GM19240 (cell line): ENCODE measurements at regions not wholly inside any gene's neighbourhood (a gene's known extent, or its start where the extent isn't known, plus 50 kb on each side); places are given as distances from the start of the nearest gene placed in this dataset.
"Not testable (repeated sequence)": the region's sequence is repeated elsewhere in the genome, so short reads cannot be mapped to it uniquely, and the experiment has no call there.

Experiments
- DNase-seq: peaks from one replicate; pipeline ENCODE4 v3.0.0; 2011; ENCODE audit warnings: low spot score; ENCODE audit not compliant: insufficient read length

DNA sequence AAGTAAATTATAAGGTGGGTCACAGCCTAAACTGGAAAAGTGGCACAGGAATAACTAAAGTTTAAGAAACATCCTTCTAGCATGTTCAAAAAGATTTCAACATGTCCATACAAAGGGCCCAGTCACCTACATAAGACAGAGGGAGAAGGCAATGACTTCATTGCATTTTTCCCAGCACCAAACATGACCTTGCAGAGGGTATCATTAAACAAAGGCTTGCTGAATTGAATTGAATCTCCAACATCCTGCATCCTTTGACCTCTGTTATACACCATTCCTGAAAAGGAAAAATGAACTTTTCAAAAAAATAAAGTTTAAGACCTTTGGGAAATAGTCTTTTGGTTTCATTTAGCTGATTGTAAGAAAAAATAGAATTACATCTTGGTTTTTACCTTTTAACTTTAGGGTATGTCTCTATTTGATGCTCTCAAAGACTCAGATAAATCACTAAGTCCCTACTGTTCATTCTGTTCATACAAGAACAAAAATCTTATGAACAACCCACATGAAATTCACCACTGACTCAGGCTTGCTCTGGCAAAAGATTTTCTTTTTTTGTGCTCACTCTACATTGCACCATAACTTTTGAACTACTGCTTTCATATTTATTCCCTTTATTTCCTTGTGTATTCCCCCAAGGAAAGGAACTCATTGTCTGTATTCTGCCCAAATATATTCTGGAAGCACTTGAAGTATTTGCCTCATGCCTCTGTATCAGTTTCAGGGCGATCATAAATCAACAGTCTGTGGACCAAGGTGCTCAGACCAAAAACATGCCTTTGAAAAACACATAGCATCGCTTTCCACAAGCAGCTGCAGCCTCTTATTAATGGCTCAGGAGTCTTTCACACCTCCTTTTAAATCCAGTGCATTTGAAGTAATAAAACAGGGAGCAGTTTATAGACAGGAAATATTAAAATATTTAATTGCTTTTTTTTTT, 121.7 kb downstream of the DUSP6 start:
- DNase-seq: no peak

DNA sequence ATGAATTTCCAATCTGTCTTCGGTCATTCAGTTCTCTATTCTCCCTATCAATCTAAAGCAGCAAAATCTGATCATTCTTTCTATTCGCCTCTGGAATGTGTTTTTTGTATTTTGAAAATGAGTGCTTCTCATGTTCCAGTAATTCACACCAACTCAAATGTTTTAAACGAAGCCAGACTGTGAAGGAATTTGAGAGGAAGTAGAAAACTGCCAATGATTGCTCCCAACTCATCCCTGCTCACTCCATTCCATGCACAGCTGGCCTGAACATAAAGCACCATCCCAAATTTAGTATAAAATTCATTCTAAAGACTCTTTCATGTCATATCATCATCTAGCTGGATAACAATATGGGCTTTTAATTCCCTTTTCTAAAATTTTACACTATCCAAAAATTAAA, 123.8 kb downstream of the DUSP6 start:
- DNase-seq: no peak

DNA sequence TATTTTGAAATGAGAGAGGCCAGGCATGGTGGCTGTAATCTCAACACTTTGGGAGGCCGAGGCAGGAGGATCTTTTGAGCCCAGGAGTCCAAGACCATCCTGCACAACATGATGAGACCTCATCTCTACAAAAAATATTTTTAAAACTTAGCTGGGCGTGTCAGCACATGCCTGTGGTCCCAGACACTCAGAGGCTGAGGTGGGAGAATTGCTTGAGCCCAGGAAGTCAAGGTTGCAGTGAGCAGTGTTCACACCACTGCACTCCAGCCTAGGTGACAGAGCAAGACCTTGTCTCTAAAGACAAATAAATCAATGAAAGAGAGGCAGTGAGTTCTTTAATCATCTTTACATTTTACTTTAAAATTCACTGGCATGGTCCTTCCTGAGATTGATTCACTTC, 124.5 kb downstream of the DUSP6 start:
- DNase-seq: no peak

DNA sequence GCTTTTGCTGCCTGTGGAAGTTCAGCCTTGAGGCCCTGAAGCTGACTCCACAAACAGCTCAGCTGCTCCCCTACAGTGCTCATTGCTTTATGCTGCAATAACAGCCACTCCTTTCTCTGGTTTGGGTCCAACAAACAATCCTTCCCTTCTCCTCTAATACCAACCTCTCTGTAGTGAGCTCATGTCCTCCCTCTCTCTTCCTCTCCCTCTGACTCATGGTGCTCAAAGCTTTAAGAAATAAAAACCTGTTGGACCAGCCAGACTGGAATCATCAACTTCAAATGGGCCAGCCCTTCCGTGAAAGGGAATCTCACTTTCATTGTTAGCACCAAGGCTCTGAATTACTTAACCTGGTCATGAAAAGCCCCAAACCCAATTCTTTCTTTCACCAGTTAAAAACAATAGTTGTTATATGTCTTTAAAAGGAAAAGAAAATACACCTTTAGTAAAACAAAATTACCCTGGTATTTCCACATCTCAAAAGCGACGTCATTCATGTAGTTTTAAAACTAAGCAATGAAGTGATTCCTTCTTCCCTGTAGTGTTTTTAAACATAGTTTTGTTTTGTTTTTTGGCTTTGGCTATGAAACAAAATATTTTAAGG, 126.4 kb downstream of the DUSP6 start:
- DNase-seq: no peak

DNA sequence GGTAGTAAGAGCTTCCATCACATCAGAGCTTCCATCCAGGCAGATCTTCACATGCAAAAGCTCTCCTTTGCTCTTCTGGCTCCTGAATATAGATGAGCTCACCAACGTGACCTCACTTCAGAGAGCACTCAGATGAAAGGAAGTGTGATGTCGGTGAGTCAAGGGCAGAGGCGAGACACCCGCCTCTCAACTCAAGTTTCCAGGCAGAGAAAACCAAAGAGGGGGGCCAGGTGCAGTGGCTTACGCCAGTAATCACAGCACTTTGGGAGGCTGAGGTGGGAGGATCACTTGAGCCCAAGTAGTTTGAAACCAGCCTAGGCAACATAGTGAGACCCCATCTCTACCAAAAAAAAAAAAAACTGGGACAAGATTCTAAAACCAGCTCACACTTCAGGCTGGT, 126.9 kb downstream of the DUSP6 start:
- DNase-seq: no peak

DNA sequence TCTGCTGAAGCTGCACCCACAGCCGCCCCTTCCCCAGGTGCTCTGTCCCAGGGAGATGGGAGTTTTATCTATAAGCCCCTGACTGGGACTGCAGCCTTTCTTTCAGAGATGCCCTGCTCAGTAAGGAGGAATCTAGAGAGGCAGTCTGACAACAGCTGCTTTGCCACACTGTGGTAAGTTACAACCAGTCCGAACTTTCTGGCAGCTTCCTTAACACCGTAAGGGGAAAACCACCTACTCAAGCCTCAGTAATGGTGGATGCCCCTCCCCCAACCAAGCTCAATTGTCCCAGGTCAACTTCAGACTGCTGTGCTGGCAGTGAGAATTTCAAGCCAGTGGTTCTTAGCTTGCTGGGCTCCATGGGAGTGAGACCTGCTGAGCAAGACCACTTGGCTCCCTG, 129.7 kb downstream of the DUSP6 start:
- DNase-seq: not testable (repeated sequence)

DNA sequence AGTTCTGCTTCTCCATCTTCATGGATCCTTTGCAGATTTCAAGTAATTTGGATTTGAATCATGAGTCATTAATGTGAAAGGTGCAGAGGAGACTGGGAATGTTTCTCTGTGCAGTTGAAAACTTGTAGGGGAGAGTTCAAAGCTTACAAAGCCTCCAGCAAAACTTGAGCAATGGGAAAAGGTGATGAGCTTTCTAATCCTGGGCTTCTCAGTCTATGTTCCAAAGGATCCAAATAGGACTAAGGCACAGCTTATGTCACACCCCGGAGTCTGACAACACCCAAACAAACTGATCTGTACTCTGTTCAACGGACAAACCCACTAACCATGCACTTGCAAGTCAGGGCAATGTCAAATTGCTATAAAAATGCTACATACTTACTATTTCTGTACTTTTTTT, 134.8 kb downstream of the DUSP6 start:
- no peak for DNase-seq

DNA sequence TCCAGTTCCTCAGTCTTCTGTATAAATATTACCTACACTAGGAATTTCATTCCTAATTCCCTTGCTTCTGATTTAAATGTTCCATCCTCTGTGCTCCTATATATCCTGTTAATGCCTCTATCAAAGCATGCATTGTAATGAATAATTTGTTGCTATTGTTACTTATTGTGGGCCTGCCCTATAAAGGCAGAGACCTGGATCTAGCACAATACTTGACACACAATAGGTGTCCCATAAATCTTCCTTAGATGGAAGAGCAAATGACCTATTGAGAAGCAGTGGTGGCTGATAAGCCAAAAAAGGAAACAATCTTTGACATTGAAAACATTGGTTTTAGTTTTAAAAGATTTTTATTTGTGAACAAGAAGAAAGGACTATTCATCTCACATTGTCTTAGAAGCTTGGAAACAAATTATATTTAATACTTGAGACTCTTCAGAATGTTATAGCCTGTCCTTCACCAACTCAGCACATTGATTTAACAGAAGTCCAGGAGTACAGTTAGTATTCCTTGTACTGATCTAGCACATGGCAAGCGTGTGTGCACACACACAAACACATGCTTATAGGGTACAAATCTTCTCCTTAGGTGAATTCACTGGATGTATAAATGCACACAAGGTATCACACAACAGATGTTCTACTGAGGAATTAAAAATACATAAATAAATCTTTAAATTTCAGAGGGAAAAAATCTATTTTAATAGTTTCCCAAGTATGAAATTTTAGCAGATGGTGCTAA, 135.9 kb downstream of the DUSP6 start:
- no peak for DNase-seq

DNA sequence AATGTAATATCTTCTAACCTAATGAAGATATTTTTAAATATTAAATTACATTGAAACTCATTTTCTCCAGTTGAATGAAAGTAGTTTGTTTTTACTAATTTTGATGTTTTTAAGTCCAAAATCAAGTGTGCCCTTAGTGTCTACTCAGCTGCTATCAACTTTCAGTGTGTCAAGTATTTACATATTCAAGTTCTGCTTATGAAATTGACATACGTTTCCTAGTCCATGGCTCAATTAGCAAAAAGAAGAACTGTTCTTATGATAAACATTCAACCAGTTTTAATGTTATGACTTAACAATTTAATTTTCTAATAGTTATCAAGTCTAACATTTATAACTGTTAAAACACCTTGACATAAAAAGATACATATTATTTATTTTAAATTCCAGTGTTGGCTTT, 137.1 kb downstream of the DUSP6 start:
- no peak for DNase-seq

DNA sequence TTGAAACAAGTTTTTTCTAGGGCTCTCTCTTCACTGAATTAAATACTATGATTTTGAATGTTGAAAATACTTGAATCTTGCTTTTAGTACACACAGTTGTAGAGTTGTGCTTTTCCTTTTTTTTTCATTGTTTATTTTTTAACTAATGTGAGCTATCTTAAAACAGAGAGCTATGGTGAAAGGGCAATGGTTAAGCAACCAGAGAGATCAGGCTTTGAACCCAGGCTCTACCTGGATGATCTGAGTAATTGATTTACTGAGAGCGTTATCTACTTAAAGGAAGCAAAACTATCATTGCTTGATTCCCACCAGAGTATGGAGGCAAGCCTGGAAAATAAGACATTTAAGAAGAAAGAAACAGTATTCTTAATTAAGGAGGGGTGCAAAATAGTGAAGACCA, 138.6 kb downstream of the DUSP6 start:
- no peak for DNase-seq

DNA sequence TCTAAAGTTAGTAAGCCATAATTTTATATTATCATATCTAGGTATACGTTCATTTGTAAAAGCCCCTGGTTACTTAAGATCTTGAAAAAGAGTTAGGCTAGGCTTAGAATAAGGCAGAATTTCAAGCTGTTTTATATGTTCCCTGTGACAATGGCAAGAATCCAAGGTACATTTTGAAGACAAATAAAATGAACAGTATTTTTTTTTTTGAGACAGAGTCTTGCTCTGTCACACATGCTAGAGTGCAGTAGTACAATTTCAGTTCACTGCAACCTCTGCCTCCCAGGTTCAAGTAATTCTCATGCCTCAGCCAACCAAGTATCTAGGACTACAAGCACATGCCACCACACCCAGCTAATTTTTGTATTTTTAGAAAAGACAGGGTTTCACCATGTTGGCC, 139.2 kb downstream of the DUSP6 start:
- no peak for DNase-seq

DNA sequence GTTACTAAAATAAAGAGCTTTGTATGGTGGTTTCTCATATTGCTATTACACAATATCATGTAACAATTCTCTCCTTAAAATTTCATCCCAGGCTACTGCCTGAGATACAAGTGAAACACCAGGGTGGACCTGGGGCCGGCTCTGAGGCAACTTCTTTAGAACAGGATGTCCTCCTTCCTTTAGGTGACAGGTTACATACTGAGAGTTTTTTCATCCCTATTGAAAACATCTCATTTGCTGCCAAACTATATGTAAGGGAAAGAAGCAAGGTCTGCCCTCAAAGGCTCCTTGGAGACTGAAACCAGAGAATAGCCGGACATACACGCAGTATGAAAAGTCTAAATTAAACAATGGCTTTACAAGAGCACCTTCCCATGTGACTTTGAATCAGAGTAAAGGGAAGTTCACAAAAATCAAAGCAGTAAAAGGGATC, 139.9 kb downstream of the DUSP6 start:
- no peak for DNase-seq

DNA sequence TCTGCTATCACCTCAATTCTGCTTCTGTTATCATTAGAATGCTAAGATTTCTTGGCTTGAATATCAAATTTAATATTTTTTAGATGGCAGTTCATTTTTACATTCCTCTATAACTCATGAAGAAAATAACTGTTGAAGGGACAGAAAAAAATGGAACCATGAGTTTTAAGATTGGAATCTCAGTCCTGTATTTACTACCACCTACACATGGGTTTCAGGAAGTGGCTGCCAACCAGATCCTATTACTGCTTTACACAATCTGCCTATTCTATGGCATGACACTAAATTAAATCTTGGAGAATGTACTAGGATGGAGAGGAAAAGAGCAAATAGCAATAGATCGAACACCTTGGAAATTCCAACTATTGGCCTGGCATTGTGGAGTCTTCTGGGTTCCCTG, 140.8 kb downstream of the DUSP6 start:
- no peak for DNase-seq

DNA sequence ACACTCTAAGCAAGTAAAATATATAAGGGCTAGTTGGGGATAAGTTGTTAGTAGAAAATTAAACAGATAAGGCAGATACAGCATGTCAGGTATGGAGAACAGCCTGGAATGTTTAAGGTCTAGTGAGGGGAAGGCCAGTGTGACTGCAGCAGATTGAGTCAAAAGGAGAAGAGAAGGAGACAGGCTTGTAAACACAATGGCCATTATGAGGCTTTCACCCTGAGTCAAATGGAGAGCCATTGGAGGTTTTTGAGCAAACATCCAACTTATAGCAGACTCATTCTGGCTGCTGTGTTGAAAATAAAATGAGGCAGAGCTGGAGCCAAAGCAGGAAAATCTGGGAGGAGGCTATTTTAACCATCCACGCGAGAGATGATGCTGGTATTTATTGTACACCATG, 142.0 kb downstream of the DUSP6 start:
- DNase-seq: no peak

DNA sequence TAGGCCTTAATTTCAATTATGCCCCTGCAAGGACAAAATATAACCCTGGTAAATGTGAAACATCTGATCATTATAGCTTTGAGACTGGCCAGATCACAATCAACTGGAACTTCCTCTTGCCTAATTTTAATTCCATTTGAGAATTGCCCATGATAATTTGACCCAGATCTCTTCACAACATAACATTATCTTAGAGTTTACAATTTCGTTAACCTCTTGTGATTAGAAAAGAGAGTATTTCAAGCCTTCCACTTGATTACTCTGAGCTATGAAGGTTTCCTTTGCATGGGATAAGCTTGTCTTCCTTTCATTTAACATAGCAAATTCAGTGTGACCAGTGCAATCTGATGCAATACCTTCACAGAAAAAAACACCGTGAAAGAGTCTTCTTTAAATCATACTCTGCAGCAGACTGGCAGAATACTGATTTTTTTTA, 143.6 kb downstream of the DUSP6 start:
- no peak for DNase-seq

DNA sequence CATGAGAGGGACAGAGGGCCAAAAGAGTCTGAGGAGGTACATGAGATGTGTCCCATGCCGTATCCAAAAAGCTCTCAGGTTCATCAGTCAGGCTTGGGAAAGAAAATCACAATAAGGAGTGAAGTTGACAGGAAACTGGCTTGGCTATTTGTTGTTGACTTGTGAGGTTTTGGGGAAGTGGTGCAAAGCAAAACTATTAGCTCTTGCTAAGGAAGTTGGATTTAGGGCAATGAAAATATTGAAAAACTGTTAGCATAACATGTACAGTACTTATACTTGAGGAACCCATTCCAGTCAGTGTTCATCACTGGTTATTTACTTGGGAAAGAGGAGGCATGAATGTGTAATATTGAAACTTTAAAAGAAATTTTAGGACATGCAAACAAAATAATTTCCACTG, 145.9 kb downstream of the DUSP6 start:
- DNase-seq: no peak

DNA sequence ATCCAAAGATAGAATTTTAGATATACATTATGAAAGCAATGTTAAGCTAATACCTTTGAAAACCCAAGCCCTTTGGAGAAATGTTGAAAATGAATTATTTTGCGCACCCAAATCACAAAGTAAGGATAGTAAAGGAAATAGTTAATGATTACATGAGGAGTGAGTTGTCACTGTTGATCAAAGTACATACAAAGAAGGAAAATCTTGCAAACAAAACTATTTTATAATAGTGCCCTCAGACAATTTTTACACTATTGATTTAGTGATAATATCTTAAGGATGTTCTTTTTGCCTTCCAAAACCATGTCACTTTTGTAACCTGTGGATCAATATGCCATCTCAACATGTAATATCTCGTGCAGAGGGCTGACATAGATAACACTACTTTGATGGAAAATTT, 146.8 kb downstream of the DUSP6 start:
- no peak for DNase-seq

DNA sequence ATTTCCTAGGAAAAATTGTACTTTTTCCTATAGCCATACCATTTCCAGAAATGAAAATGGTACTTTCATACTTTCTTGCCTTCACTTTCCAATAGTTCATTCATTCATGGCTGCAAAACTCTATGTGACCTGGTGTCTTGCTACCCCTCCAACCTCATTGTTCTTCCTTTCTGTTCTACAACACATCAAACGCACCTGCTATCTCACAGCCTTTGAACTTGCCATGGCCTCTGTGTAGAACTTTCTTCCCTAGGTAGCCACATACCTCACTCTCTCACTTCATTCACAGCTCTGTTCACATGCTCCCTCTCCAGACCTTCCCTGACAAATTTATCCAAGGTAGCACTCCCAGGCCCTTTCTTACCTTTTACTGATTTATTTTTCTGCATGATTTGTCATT, 149.2 kb downstream of the DUSP6 start:
- no peak for DNase-seq

DNA sequence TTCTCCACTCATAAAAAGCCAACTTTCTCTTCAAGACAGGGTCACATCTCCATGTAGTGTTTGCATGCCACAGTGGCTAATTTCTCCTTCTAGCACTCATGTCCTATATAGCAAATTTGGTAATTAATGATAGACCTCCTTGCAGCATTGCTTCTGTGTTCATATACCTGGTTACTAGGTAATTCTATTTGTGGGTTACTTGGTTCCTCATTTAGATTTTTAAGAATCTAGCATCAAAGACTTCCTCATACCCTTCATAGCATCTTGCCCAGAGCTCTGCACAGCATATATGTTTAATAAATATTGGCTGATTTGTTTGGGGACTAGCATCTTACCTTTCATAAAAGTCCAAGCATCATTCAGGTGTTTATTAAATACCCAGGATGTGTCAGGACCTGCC, 152.1 kb downstream of the DUSP6 start:
- DNase-seq: no peak

DNA sequence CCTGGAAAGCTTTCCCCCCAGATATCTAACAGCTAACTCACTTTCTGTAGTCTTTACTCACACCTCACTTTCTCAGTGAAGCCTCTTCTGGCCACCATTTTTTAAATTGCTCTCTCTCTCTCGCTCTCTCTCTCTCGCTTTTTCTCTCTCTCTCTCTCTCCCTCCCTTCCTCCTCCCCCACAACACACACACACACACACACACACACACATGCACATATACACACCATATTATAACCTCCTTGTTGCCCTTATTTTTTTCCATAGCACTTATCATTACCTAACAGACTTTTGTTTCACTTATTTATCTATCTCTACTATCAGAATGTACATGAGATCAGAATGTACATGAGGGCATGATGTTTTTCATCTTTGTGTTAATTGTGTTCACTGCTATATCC, 156.8 kb downstream of the DUSP6 start:
- no peak for DNase-seq

DNA sequence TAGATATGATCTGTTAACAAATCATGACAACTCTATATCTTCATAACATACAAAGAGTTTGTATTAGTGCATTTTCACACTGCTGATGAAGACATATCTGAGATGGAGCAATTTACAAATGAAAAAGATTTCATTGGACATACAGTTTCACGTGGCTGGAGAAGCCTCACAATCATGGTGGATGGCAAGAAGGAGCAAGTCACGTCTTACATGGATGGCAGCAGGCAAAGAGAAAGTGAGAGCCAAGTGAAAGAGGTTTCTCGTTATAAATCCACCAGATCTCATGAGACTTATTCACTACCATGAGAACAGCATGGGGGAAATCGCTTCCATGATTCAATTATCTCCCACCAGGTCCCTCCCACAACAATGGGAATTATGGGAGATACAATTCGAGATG, 157.6 kb downstream of the DUSP6 start:
- no peak for DNase-seq

DNA sequence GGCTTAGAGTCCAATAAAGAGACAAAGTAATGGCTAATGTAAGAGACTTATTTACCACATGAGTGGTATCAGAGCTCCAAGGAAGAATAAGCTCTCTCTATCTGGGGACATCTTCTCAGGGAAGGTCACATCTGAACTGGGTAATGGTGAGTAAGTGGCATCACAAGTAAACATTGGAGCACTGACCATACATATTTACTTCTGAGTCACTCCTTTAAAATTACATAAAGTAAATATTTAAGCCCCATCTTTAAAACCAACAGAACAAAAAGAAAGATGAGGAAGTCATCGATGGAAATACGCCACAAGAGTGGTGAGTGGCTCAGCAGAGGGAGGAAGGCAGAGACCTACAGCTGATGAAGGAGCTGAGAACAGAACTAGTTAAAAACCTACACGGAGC, 159.9 kb downstream of the DUSP6 start:
- DNase-seq: no peak
